NT2/D1 (cell line): ENCODE measurements at regions not wholly inside any gene's neighbourhood (a gene's known extent, or its start where the extent isn't known, plus 50 kb on each side); places are given as distances from the start of the nearest gene placed in this dataset.

Source experiments
- YY1 ChIP-seq: IDR thresholded peaks from 2 replicates; pipeline ENCODE4 v1.6.1; 2011; ENCODE audit not compliant: insufficient read length, insufficient read depth
- ZNF274 ChIP-seq: IDR thresholded peaks from 2 replicates; pipeline ENCODE4 v1.6.1; 2011; ENCODE audit warnings: mild to moderate bottlenecking, low read depth, low read length

- TF ChIP-seq ZNF274 (no peak), YY1 (no peak)
These were observed 72.8 kb upstream of the CACUL1 start for GRCh38 chr10:118827466-118828155.
